ENCODE measurements at regions not wholly inside any gene's neighbourhood (a gene's known extent, or its start where the extent isn't known, plus 50 kb on each side); places are given as distances from the start of the nearest gene placed in this dataset.

DNA sequence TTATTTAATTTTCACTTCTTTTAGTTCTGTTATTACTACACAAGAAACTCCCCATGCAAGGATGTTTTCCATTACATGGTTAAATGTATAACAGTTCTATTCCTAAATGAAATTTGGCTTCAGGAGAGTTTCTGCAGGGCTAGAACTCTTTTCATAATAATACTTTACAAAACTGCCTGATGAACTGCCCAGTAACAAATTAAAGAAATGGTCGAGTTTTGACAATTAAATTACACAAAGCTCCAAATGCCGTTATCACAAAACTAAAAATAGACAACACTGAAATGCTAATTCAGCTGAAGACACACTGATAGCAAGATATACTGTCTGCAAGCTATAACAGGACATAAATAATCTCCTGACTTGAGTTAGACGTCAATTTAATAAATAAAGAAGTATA is 435.2 kb upstream of the CCDC54 start:
- TF ChIP-seq CTCF (IDR thresholded peaks at IDR 0.05; ENCODE audit: insufficient read depth, low read length) (no peak), POLR2AphosphoS5 (IDR thresholded peaks at IDR 0.05; ENCODE audit: low read depth) (no peak)
- TF ChIP-seq, protein P1, sequence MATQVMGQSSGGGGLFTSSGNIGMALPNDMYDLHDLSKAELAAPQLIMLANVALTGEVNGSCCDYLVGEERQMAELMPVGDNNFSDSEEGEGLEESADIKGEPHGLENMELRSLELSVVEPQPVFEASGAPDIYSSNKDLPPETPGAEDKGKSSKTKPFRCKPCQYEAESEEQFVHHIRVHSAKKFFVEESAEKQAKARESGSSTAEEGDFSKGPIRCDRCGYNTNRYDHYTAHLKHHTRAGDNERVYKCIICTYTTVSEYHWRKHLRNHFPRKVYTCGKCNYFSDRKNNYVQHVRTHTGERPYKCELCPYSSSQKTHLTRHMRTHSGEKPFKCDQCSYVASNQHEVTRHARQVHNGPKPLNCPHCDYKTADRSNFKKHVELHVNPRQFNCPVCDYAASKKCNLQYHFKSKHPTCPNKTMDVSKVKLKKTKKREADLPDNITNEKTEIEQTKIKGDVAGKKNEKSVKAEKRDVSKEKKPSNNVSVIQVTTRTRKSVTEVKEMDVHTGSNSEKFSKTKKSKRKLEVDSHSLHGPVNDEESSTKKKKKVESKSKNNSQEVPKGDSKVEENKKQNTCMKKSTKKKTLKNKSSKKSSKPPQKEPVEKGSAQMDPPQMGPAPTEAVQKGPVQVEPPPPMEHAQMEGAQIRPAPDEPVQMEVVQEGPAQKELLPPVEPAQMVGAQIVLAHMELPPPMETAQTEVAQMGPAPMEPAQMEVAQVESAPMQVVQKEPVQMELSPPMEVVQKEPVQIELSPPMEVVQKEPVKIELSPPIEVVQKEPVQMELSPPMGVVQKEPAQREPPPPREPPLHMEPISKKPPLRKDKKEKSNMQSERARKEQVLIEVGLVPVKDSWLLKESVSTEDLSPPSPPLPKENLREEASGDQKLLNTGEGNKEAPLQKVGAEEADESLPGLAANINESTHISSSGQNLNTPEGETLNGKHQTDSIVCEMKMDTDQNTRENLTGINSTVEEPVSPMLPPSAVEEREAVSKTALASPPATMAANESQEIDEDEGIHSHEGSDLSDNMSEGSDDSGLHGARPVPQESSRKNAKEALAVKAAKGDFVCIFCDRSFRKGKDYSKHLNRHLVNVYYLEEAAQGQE (IDR thresholded peaks at IDR 0.05; ENCODE audit: insufficient replicate concordance, low read depth): no peak

Data from HL-60 (cell line).